ENCODE measurements at regions not wholly inside any gene's neighbourhood (a gene's known extent, or its start where the extent isn't known, plus 50 kb on each side); places are given as distances from the start of the nearest gene placed in this dataset.
"Not testable (repeated sequence)": the region's sequence is repeated elsewhere in the genome, so short reads cannot be mapped to it uniquely, and the experiment has no call there.

- H3K4me3 ChIP-seq (ENCODE audit: low read depth, low read length) = no peak overlapping the region
- no peak for TF ChIP-seq CTCF (IDR thresholded peaks at IDR 0.05; ENCODE audit: control insufficient read depth, extremely low read depth, insufficient read depth)
- DNase-seq (ENCODE audit: low read depth) = no peak
These were observed 242.5 kb downstream of the MYCN start for GRCh38 chr2:16182841-16183240.

GRCh38 chr2:16182311-16182815, 242.0 kb downstream of the MYCN start:
- H3K4me3 ChIP-seq (ENCODE audit: low read depth, low read length); DNase-seq (ENCODE audit: low read depth): not testable (repeated sequence)

- DNase-seq (ENCODE audit: low read depth) = no peak
- no peak for TF ChIP-seq CTCF (IDR thresholded peaks at IDR 0.05; ENCODE audit: control insufficient read depth, extremely low read depth, insufficient read depth)
- no peak overlapping the region for H3K4me3 ChIP-seq (ENCODE audit: low read depth, low read length)
These were observed 241.4 kb downstream of the MYCN start for GRCh38 chr2:16181741-16182090.

- TF ChIP-seq CTCF (IDR thresholded peaks at IDR 0.05; ENCODE audit: control insufficient read depth, extremely low read depth, insufficient read depth) = no peak
- no peak overlapping the region for H3K4me3 ChIP-seq (ENCODE audit: low read depth, low read length)
- DNase-seq (ENCODE audit: low read depth) = peak; percentile 83
These were observed 240.9 kb downstream of the MYCN start for GRCh38 chr2:16181062-16181740.

GRCh38 chr2:16180631-16181030, 240.3 kb downstream of the MYCN start:
- TF ChIP-seq CTCF (IDR thresholded peaks at IDR 0.05; ENCODE audit: control insufficient read depth, extremely low read depth, insufficient read depth) = no peak
- no peak overlapping the region for H3K4me3 ChIP-seq (ENCODE audit: low read depth, low read length)
- DNase-seq (ENCODE audit: low read depth) = no peak

GRCh38 chr2:16179701-16180416, 239.5 kb downstream of the MYCN start:
- TF ChIP-seq CTCF (IDR thresholded peaks at IDR 0.05; ENCODE audit: control insufficient read depth, extremely low read depth, insufficient read depth) = no peak
- peak; percentile 10 for DNase-seq (ENCODE audit: low read depth)

GRCh38 chr2:16178551-16179130, 238.3 kb downstream of the MYCN start:
- no peak for DNase-seq (ENCODE audit: low read depth)
- TF ChIP-seq CTCF (IDR thresholded peaks at IDR 0.05; ENCODE audit: control insufficient read depth, extremely low read depth, insufficient read depth) = no peak
- H3K4me3 ChIP-seq (ENCODE audit: low read depth, low read length) = no peak overlapping the region

More at GRCh38 chr2:16179701-16180416, 239.5 kb downstream of the MYCN start:
- no peak overlapping the region for H3K4me3 ChIP-seq (ENCODE audit: low read depth, low read length)

All from LNCaP clone FGC (cell line).